ENCODE measurements at regions not wholly inside any gene's neighbourhood (a gene's known extent, or its start where the extent isn't known, plus 50 kb on each side); places are given as distances from the start of the nearest gene placed in this dataset.

GRCh38 chr1:72847651-72848050, 565.3 kb upstream of the NEGR1 start:
- no peaks in the 10 kb centered on the region for H3K27me3 ChIP-seq (ENCODE audit: control insufficient read depth, insufficient read depth, low read length, poor library complexity, severe bottlenecking)
- H3K4me1 ChIP-seq (ENCODE audit: control insufficient read depth, insufficient read depth, low read length): peaks cover 6% of the 10 kb centered on the region
- H3K27ac ChIP-seq (ENCODE audit: insufficient read depth, low read depth, low read length, poor library complexity, severe bottlenecking): peak overlapping the region; percentile 36
- no peak overlapping the region for H3K4me3 ChIP-seq (ENCODE audit: insufficient read depth, low read depth, low read length)
- H3K9me3 ChIP-seq (ENCODE audit: control insufficient read depth, low read length): no peaks in the 10 kb centered on the region
- H3K36me3 ChIP-seq (ENCODE audit: control insufficient read depth, insufficient read depth, low read length): no peaks in the 10 kb centered on the region
- 78 to 79% methylated on average over 3 of the region's 3 CpGs for WGBS, 2 experiments

GRCh38 chr1:72846476-72847278, 564.3 kb upstream of the NEGR1 start:
- Histone ChIP-seq H3K36me3 (ENCODE audit: control insufficient read depth, insufficient read depth, low read length) (no peaks in the 10 kb centered on the region), H3K27me3 (ENCODE audit: control insufficient read depth, insufficient read depth, low read length, poor library complexity, severe bottlenecking) (no peaks in the 10 kb centered on the region), H3K4me3 (ENCODE audit: insufficient read depth, low read depth, low read length) (no peak overlapping the region), H3K9me3 (ENCODE audit: control insufficient read depth, low read length) (no peaks in the 10 kb centered on the region), H3K27ac (ENCODE audit: insufficient read depth, low read depth, low read length, poor library complexity, severe bottlenecking) (no peak overlapping the region), H3K4me1 (ENCODE audit: control insufficient read depth, insufficient read depth, low read length) (peaks cover 6% of the 10 kb centered on the region)
- WGBS, 2 experiments: 96 to 100% methylated on average over 1 to 2 of the region's 2 CpGs

DNA sequence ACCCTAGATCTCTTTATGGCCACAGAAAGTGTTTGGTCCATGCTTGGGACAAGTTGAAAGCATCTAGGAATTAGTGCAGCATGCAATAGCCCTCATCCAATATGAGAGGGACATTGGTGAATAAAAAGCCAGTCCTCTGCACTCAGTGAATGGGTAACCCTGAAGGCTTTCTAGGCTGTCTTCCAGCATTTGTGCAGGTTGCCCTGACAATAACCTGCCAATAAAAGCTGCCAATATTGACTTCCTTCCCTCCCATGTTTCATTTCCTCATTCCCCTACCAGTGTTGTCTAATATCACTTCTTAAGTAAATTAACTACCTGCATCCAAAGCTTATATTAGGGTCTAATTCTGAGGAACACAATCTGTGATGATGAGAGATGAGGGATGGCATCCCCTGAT, 563.6 kb upstream of the NEGR1 start:
- Histone ChIP-seq H3K27ac (ENCODE audit: insufficient read depth, low read depth, low read length, poor library complexity, severe bottlenecking) (no peak overlapping the region), H3K36me3 (ENCODE audit: control insufficient read depth, insufficient read depth, low read length) (no peaks in the 10 kb centered on the region), H3K9me3 (ENCODE audit: control insufficient read depth, low read length) (no peaks in the 10 kb centered on the region), H3K27me3 (ENCODE audit: control insufficient read depth, insufficient read depth, low read length, poor library complexity, severe bottlenecking) (no peaks in the 10 kb centered on the region), H3K4me3 (ENCODE audit: insufficient read depth, low read depth, low read length) (no peak overlapping the region), H3K4me1 (ENCODE audit: control insufficient read depth, insufficient read depth, low read length) (peaks cover 6% of the 10 kb centered on the region)

DNA sequence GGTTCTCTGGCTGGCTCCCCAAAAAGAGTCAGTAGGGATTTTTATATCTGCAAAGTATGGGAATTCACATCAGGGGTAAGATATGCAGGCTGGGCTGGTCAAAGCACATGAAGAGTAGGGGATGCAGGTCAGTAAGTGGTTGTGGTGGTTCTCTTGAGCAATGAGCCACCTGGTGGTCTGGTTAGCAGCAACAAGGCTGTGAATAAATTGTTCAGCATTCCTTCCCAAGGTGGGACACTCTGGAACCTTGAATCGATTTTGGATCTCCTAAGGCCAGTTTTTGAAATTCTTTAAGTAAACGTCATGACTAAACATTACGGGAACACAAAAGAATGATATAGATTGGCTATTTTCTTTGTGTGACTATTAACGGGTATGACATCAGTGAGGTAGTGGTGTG, 563.0 kb upstream of the NEGR1 start:
- H3K4me3 ChIP-seq (ENCODE audit: insufficient read depth, low read depth, low read length): no peak overlapping the region
- H3K9me3 ChIP-seq (ENCODE audit: control insufficient read depth, low read length): no peaks in the 10 kb centered on the region
- WGBS, 2 experiments: 93 to 96% methylated on average over 4 of the region's 4 CpGs
- no peaks in the 10 kb centered on the region for H3K36me3 ChIP-seq (ENCODE audit: control insufficient read depth, insufficient read depth, low read length)
- no peak overlapping the region for H3K27ac ChIP-seq (ENCODE audit: insufficient read depth, low read depth, low read length, poor library complexity, severe bottlenecking)
- no peaks in the 10 kb centered on the region for H3K27me3 ChIP-seq (ENCODE audit: control insufficient read depth, insufficient read depth, low read length, poor library complexity, severe bottlenecking)
- peaks cover 6% of the 10 kb centered on the region for H3K4me1 ChIP-seq (ENCODE audit: control insufficient read depth, insufficient read depth, low read length)

DNA sequence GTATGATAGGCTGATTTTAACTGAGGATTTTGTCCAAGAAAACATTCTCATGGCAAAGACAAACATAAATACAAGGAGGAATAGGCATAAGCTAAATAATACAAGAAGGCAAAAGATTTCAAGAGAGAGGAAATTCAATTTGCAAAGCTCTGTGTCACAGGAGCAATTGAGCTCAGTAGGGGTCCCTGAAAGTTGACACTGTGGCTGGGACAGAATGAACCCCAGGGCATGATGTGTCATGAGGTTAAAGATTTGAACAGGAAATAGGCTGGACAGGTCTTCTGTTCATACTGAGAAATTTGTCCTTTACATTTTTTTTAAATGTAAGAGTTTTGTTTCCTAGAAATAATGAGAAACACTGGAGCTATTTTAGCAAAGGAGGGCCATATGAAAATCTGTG, 555.4 kb upstream of the NEGR1 start:
- Histone ChIP-seq H3K4me1 (ENCODE audit: control insufficient read depth, insufficient read depth, low read length) (peaks cover 6% of the 10 kb centered on the region), H3K9me3 (ENCODE audit: control insufficient read depth, low read length) (no peaks in the 10 kb centered on the region), H3K27me3 (ENCODE audit: control insufficient read depth, insufficient read depth, low read length, poor library complexity, severe bottlenecking) (no peaks in the 10 kb centered on the region), H3K36me3 (ENCODE audit: control insufficient read depth, insufficient read depth, low read length) (no peaks in the 10 kb centered on the region), H3K4me3 (ENCODE audit: insufficient read depth, low read depth, low read length) (no peak overlapping the region), H3K27ac (ENCODE audit: insufficient read depth, low read depth, low read length, poor library complexity, severe bottlenecking) (no peak overlapping the region)

GRCh38 chr1:72830606-72831390, 548.5 kb upstream of the NEGR1 start:
- H3K36me3 ChIP-seq (ENCODE audit: control insufficient read depth, insufficient read depth, low read length): no peaks in the 10 kb centered on the region
- peaks cover 5% of the 10 kb centered on the region for H3K4me1 ChIP-seq (ENCODE audit: control insufficient read depth, insufficient read depth, low read length)
- H3K27ac ChIP-seq (ENCODE audit: insufficient read depth, low read depth, low read length, poor library complexity, severe bottlenecking): no peak overlapping the region
- no peak overlapping the region for H3K4me3 ChIP-seq (ENCODE audit: insufficient read depth, low read depth, low read length)
- H3K9me3 ChIP-seq (ENCODE audit: control insufficient read depth, low read length): no peaks in the 10 kb centered on the region
- H3K27me3 ChIP-seq (ENCODE audit: control insufficient read depth, insufficient read depth, low read length, poor library complexity, severe bottlenecking): no peaks in the 10 kb centered on the region
- 73 to 74% methylated on average over 5 of the region's 5 CpGs for WGBS, 2 experiments

GRCh38 chr1:72827278-72827677, 544.9 kb upstream of the NEGR1 start:
- Histone ChIP-seq H3K4me3 (ENCODE audit: insufficient read depth, low read depth, low read length) (no peak overlapping the region), H3K27ac (ENCODE audit: insufficient read depth, low read depth, low read length, poor library complexity, severe bottlenecking) (no peak overlapping the region), H3K36me3 (ENCODE audit: control insufficient read depth, insufficient read depth, low read length) (no peaks in the 10 kb centered on the region), H3K27me3 (ENCODE audit: control insufficient read depth, insufficient read depth, low read length, poor library complexity, severe bottlenecking) (no peaks in the 10 kb centered on the region), H3K9me3 (ENCODE audit: control insufficient read depth, low read length) (no peaks in the 10 kb centered on the region), H3K4me1 (ENCODE audit: control insufficient read depth, insufficient read depth, low read length) (peaks cover 5% of the 10 kb centered on the region)

DNA sequence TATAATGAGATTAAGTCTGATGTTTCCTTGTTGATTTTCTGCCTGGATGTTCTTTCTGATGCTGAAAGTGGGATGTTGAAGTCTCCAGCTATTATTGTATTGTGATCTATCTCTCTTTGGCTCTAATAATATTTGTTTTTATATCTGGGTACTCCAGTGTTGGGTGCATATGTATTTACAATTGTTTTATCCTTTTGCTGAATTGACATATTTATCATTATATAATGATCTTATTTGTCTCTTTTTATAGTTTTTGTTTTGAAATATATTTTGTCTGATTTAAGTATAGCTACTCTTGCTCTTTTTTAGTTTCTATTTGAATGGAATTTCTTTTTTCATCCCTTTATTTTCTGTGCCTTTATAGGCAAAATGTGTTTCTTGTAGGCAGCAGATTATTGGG, 522.2 kb upstream of the NEGR1 start:
- Histone ChIP-seq H3K9me3 (ENCODE audit: control insufficient read depth, low read length) (no peaks in the 10 kb centered on the region), H3K4me3 (ENCODE audit: insufficient read depth, low read depth, low read length) (no peak overlapping the region), H3K27ac (ENCODE audit: insufficient read depth, low read depth, low read length, poor library complexity, severe bottlenecking) (no peak overlapping the region), H3K36me3 (ENCODE audit: control insufficient read depth, insufficient read depth, low read length) (no peaks in the 10 kb centered on the region), H3K27me3 (ENCODE audit: control insufficient read depth, insufficient read depth, low read length, poor library complexity, severe bottlenecking) (no peaks in the 10 kb centered on the region), H3K4me1 (ENCODE audit: control insufficient read depth, insufficient read depth, low read length) (no peaks in the 10 kb centered on the region)

GRCh38 chr1:72781038-72781437, 498.7 kb upstream of the NEGR1 start:
- Histone ChIP-seq H3K27me3 (ENCODE audit: control insufficient read depth, insufficient read depth, low read length, poor library complexity, severe bottlenecking) (no peaks in the 10 kb centered on the region), H3K9me3 (ENCODE audit: control insufficient read depth, low read length) (no peaks in the 10 kb centered on the region), H3K27ac (ENCODE audit: insufficient read depth, low read depth, low read length, poor library complexity, severe bottlenecking) (no peak overlapping the region), H3K4me1 (ENCODE audit: control insufficient read depth, insufficient read depth, low read length) (no peaks in the 10 kb centered on the region), H3K36me3 (ENCODE audit: control insufficient read depth, insufficient read depth, low read length) (no peaks in the 10 kb centered on the region), H3K4me3 (ENCODE audit: insufficient read depth, low read depth, low read length) (no peak overlapping the region)
- 77 to 95% methylated on average over 1 of the region's 1 CpG for WGBS, 2 experiments

DNA sequence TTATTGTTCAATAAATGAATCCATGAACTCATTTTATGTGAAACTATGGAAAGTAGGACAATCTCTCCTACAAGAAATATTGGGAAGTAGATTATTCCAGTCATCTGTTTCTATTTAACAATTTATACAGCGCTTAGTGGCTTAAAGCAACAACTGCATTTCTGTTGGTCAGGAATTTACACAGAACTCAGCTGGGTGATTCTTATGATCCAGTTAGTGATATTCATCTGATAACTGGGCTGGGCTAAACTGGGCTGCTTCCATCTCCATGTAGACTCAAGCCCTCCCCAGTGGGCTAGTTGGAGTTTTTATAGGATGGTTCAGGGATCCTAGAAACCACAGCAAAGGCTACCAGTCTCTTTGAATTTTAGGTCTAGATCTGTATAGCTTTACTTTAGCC, 497.9 kb upstream of the NEGR1 start:
- H3K4me1 ChIP-seq (ENCODE audit: control insufficient read depth, insufficient read depth, low read length): no peaks in the 10 kb centered on the region
- no peak overlapping the region for H3K27ac ChIP-seq (ENCODE audit: insufficient read depth, low read depth, low read length, poor library complexity, severe bottlenecking)
- WGBS, 2 experiments: 89 to 100% methylated on average over 1 of the region's 1 CpG
- no peaks in the 10 kb centered on the region for H3K9me3 ChIP-seq (ENCODE audit: control insufficient read depth, low read length)
- H3K27me3 ChIP-seq (ENCODE audit: control insufficient read depth, insufficient read depth, low read length, poor library complexity, severe bottlenecking): no peaks in the 10 kb centered on the region
- H3K36me3 ChIP-seq (ENCODE audit: control insufficient read depth, insufficient read depth, low read length): no peaks in the 10 kb centered on the region
- H3K4me3 ChIP-seq (ENCODE audit: insufficient read depth, low read depth, low read length): no peak overlapping the region

Data from ectodermal cell (in vitro differentiated cells).